Liver (tissue), 8 donors: ENCODE measurements at regions not wholly inside any gene's neighbourhood (a gene's known extent, or its start where the extent isn't known, plus 50 kb on each side); places are given as distances from the start of the nearest gene placed in this dataset.

Experiments used
- DNase-seq: peaks from one replicate; pipeline ENCODE4 v3.0.0-alpha.2; 2017; ENCODE audit warnings: low spot score
- H3K27ac ChIP-seq, 2 donors: one replicate each; pipeline ENCODE4 v1.7.0; 2013; ENCODE audit warnings: inconsistent platforms in 2 of 2, low read length in 2 of 2, control low read depth in 1 of 2, low read depth in 1 of 2, mild to moderate bottlenecking in 1 of 2
- H3K27me3 ChIP-seq, 4 donors: one replicate each; pipeline versions ENCODE4 v1.6.1 to v1.7.0; 2013; ENCODE audit warnings: low read length in 3 of 4, inconsistent platforms in 1 of 4, mild to moderate bottlenecking in 1 of 4, moderate library complexity in 1 of 4; ENCODE audit not compliant: control insufficient read depth in 4 of 4, insufficient read depth in 4 of 4
- H3K36me3 ChIP-seq, 4 donors: one replicate each; pipeline versions ENCODE4 v1.6.1 to v1.7.0; 2013; ENCODE audit warnings: low read length in 3 of 4, mild to moderate bottlenecking in 3 of 4, low read depth in 1 of 4, moderate library complexity in 1 of 4; ENCODE audit not compliant: control insufficient read depth in 4 of 4, insufficient read depth in 3 of 4
- H3K4me1 ChIP-seq, 4 donors: one replicate each; pipeline versions ENCODE4 v1.6.1 to v1.7.0; 2013; ENCODE audit warnings: low read length in 3 of 4, mild to moderate bottlenecking in 3 of 4, moderate library complexity in 1 of 4; ENCODE audit not compliant: control insufficient read depth in 4 of 4, insufficient read depth in 4 of 4
- H3K4me3 ChIP-seq, 3 donors: one replicate each; pipeline versions ENCODE4 v1.6.1 to v1.7.0; 2013; ENCODE audit warnings: low read length in 3 of 3, control low read depth in 1 of 3, low read depth in 1 of 3, mild to moderate bottlenecking in 1 of 3
- H3K9ac ChIP-seq, 2 donors: one replicate each; pipeline ENCODE4 v1.7.0; 2013; ENCODE audit warnings: low read length in 2 of 2, mild to moderate bottlenecking in 2 of 2, moderate library complexity in 2 of 2, control low read depth in 1 of 2, low read depth in 1 of 2
- H3K9me3 ChIP-seq, 4 donors: one replicate each; pipeline versions ENCODE4 v1.6.1 to v1.7.0; 2013; ENCODE audit warnings: low read length in 3 of 4; ENCODE audit not compliant: control insufficient read depth in 4 of 4
- ATF3 ChIP-seq: IDR thresholded peaks from 2 replicates; pipeline ENCODE4 v1.6.1; 2016; ENCODE audit warnings: antibody characterized with exemption
- CTCF ChIP-seq: fragments of 150-350 bp; IDR thresholded peaks from 2 replicates; pipeline ENCODE4 v1.5.1; 2017; ENCODE audit warnings: improper control_type of control experiment, low read depth, low read length; ENCODE audit not compliant: missing input control
- EGR1 ChIP-seq, 2 donors: IDR thresholded peaks; 2 replicates each; pipeline ENCODE4 v1.6.1; 2016 to 2018; ENCODE audit warnings: antibody characterized with exemption in 2 of 2, low read depth in 2 of 2
- FOXA1 ChIP-seq: IDR thresholded peaks from 2 replicates; pipeline ENCODE4 v1.6.1; 2016; ENCODE audit warnings: antibody characterized with exemption
- FOXA2 ChIP-seq: IDR thresholded peaks from 2 replicates; pipeline ENCODE4 v1.6.1; 2016; ENCODE audit warnings: antibody characterized with exemption
- GABPA ChIP-seq, 2 donors: IDR thresholded peaks in 1 of 2; conservative IDR thresholded peaks in 1 of 2; 2 replicates each; pipeline ENCODE4 v1.6.1; 2016; ENCODE audit warnings: antibody characterized with exemption in 2 of 2, mild to moderate bottlenecking in 1 of 2, moderate library complexity in 1 of 2
- HNF4A ChIP-seq, 2 donors: conservative IDR thresholded peaks; 2 replicates each; pipeline ENCODE4 v1.6.1; 2016; ENCODE audit warnings: antibody characterized with exemption in 2 of 2, mild to moderate bottlenecking in 2 of 2
- MAX ChIP-seq: IDR thresholded peaks from 2 replicates; pipeline ENCODE4 v1.6.1; 2016; ENCODE audit warnings: antibody characterized with exemption
- NR2F2 ChIP-seq: IDR thresholded peaks from 2 replicates; pipeline ENCODE4 v1.6.1; 2016; ENCODE audit warnings: antibody characterized with exemption
- RAD21 ChIP-seq, 2 donors: IDR thresholded peaks; 2 replicates each; pipeline ENCODE4 v1.6.1; 2016; ENCODE audit warnings: antibody characterized with exemption in 2 of 2, mild to moderate bottlenecking in 2 of 2
- REST ChIP-seq: IDR thresholded peaks from 2 replicates; pipeline ENCODE4 v1.6.1; 2016; ENCODE audit warnings: antibody characterized with exemption, mild to moderate bottlenecking
- RXRA ChIP-seq, 2 donors: IDR thresholded peaks; 2 replicates each; pipeline ENCODE4 v1.6.1; 2017 to 2018; ENCODE audit warnings: antibody characterized with exemption in 2 of 2, mild to moderate bottlenecking in 1 of 2
- SP1 ChIP-seq: IDR thresholded peaks from 2 replicates; pipeline ENCODE4 v1.6.1; 2018; ENCODE audit warnings: antibody characterized with exemption, mild to moderate bottlenecking
- TAF1 ChIP-seq: conservative IDR thresholded peaks from 2 replicates; pipeline ENCODE4 v1.6.1; 2016; ENCODE audit warnings: antibody characterized with exemption, mild to moderate bottlenecking
- YY1 ChIP-seq: IDR thresholded peaks from 2 replicates; pipeline ENCODE4 v1.6.1; 2016; ENCODE audit warnings: antibody characterized with exemption, mild to moderate bottlenecking
- ZBTB33 ChIP-seq: IDR thresholded peaks from 2 replicates; pipeline ENCODE4 v1.6.1; 2016; ENCODE audit warnings: antibody characterized with exemption
- WGBS: extraction: QIAGEN DNeasy Blood & Tissue Kit; methylation state at CpG from one replicate; pipeline ENCODE4 v1.1.7; 2013; 5-methylcytosine and 5-hydroxymethylcytosine counted together
- donor health status: healthy.
- donor health status: healthy.
- donor health status: healthy.
- donor health status: healthy.
- donor health status: healthy.

- TF ChIP-seq REST (no peak), YY1 (no peak), CTCF (no peak), SP1 (no peak), GABPA (IDR thresholded peaks at IDR 0.05 in 1 of 2, conservative IDR thresholded peaks at IDR 0.05 in 1 of 2) (no peak), HNF4A (conservative IDR thresholded peaks at IDR 0.05) (no peak), TAF1 (no peak), RAD21 (IDR thresholded peaks at IDR 0.05) (no peak), NR2F2 (no peak), FOXA2 (no peak), FOXA1 (no peak)
Measured at GRCh38 chr18:75121266-75121665, 87.7 kb downstream of the PTGR3 start (continued).

- 88% methylated on average over 13 of the region's 13 CpGs for WGBS
- DNase-seq, result no peak
- Histone ChIP-seq H3K9me3 (peaks cover 0 to 2% (median 0%) of the 10 kb centered on the region in 4 donors), H3K4me3 (no peak overlapping the region), H3K4me1 (no peaks in the 10 kb centered on the region), H3K27ac (no peak overlapping the region), H3K27me3 (no peaks in the 10 kb centered on the region), H3K9ac (no peak overlapping the region), H3K36me3 (no peaks in the 10 kb centered on the region)
- TF ChIP-seq TAF1 (no peak), RXRA (IDR thresholded peaks at IDR 0.05) (no peak), REST (no peak), MAX (no peak), YY1 (no peak), GABPA (IDR thresholded peaks at IDR 0.05 in 1 of 2, conservative IDR thresholded peaks at IDR 0.05 in 1 of 2) (no peak), ZBTB33 (no peak), FOXA1 (no peak), RAD21 (IDR thresholded peaks at IDR 0.05) (no peak), ATF3 (no peak), EGR1 (IDR thresholded peaks at IDR 0.05; ENCODE audit: low read depth in 2 of 2) (no peak), HNF4A (conservative IDR thresholded peaks at IDR 0.05) (no peak), FOXA2 (no peak)
Measured at GRCh38 chr18:75120521-75120920, 88.4 kb downstream of the PTGR3 start.
